ENCODE measurements at regions not wholly inside any gene's neighbourhood (a gene's known extent, or its start where the extent isn't known, plus 50 kb on each side); places are given as distances from the start of the nearest gene placed in this dataset.
"Not testable (repeated sequence)": the region's sequence is repeated elsewhere in the genome, so short reads cannot be mapped to it uniquely, and the experiment has no call there.

GRCh38 chr5:17056141-17056631 lies 120.1 kb upstream of the MYO10 start:
- Histone ChIP-seq H3K9me2 (replicated peaks; ENCODE audit: insufficient read depth, low read length) (no peaks in the 10 kb centered on the region), H3K4me1 (ENCODE audit: low read length) (no peaks in the 10 kb centered on the region), H3F3A (ENCODE audit: insufficient read depth, low read length) (no peaks in the 10 kb centered on the region), H3K79me2 (ENCODE audit: low read length) (no peaks in the 10 kb centered on the region), H3K9me3 (replicated peaks; ENCODE audit: insufficient read depth, low read length) (no peaks in the 10 kb centered on the region), H3K4me3 (ENCODE audit: low read length) (no peak overlapping the region), H3K27ac (ENCODE audit: low read length) (no peak overlapping the region), H3K4me2 (ENCODE audit: low read depth, low read length) (no peak overlapping the region), H3K27me3 (replicated peaks; ENCODE audit: insufficient read depth, low read length) (no peaks in the 10 kb centered on the region), H3K36me3 (replicated peaks; ENCODE audit: insufficient read depth, low read length) (no peaks in the 10 kb centered on the region), H2AFZ (ENCODE audit: low read length) (no peak overlapping the region), H3K9ac (ENCODE audit: low read length) (no peak overlapping the region), H4K20me1 (ENCODE audit: insufficient read depth, low read length) (no peaks in the 10 kb centered on the region)
- no peak for DNase-seq
- TF ChIP-seq EZH2 (optimal IDR thresholded peaks at IDR 0.05; ENCODE audit: low read depth, low read length) (no peak), EZH2phosphoT487 (IDR thresholded peaks at IDR 0.05; ENCODE audit: low read length) (no peak), CTCF (IDR thresholded peaks at IDR 0.05; ENCODE audit: low read length) (no peak)

- no peak overlapping the region for H3K4me2 ChIP-seq (ENCODE audit: low read depth, low read length)
Measured at GRCh38 chr5:17058438-17058837, 122.3 kb upstream of the MYO10 start.

GRCh38 chr5:17061973-17062470 lies 125.9 kb upstream of the MYO10 start:
- Histone ChIP-seq H4K20me1 (ENCODE audit: insufficient read depth, low read length) (no peaks in the 10 kb centered on the region), H3K4me2 (ENCODE audit: low read depth, low read length) (no peak overlapping the region), H3K4me1 (ENCODE audit: low read length) (no peaks in the 10 kb centered on the region), H3K36me3 (replicated peaks; ENCODE audit: insufficient read depth, low read length) (no peaks in the 10 kb centered on the region), H3K9ac (ENCODE audit: low read length) (no peak overlapping the region), H3K9me2 (replicated peaks; ENCODE audit: insufficient read depth, low read length) (no peaks in the 10 kb centered on the region), H3K27ac (ENCODE audit: low read length) (no peak overlapping the region), H3F3A (ENCODE audit: insufficient read depth, low read length) (no peaks in the 10 kb centered on the region), H2AFZ (ENCODE audit: low read length) (no peak overlapping the region), H3K27me3 (replicated peaks; ENCODE audit: insufficient read depth, low read length) (no peaks in the 10 kb centered on the region), H3K4me3 (ENCODE audit: low read length) (no peak overlapping the region), H3K79me2 (ENCODE audit: low read length) (no peaks in the 10 kb centered on the region), H3K9me3 (replicated peaks; ENCODE audit: insufficient read depth, low read length) (no peaks in the 10 kb centered on the region)
- DNase-seq = no peak
- TF ChIP-seq EZH2phosphoT487 (IDR thresholded peaks at IDR 0.05; ENCODE audit: low read length) = no peak
- TF ChIP-seq EZH2 (optimal IDR thresholded peaks at IDR 0.05; ENCODE audit: low read depth, low read length) = no peak
- no peak for TF ChIP-seq CTCF (IDR thresholded peaks at IDR 0.05; ENCODE audit: low read length)

More at GRCh38 chr5:17058438-17058837, 122.3 kb upstream of the MYO10 start:
- H3K27ac ChIP-seq (ENCODE audit: low read length) = no peak overlapping the region
- no peak overlapping the region for H2AFZ ChIP-seq (ENCODE audit: low read length)
- H3K4me1 ChIP-seq (ENCODE audit: low read length) = no peaks in the 10 kb centered on the region
- no peaks in the 10 kb centered on the region for H3F3A ChIP-seq (ENCODE audit: insufficient read depth, low read length)
- H3K9me2 ChIP-seq (replicated peaks; ENCODE audit: insufficient read depth, low read length) = no peaks in the 10 kb centered on the region
- no peaks in the 10 kb centered on the region for H3K9me3 ChIP-seq (replicated peaks; ENCODE audit: insufficient read depth, low read length)
- TF ChIP-seq CTCF (IDR thresholded peaks at IDR 0.05; ENCODE audit: low read length) = no peak
- no peak for TF ChIP-seq EZH2 (optimal IDR thresholded peaks at IDR 0.05; ENCODE audit: low read depth, low read length)
- TF ChIP-seq EZH2phosphoT487 (IDR thresholded peaks at IDR 0.05; ENCODE audit: low read length) = no peak
- H3K36me3 ChIP-seq (replicated peaks; ENCODE audit: insufficient read depth, low read length) = no peaks in the 10 kb centered on the region
- no peak overlapping the region for H3K9ac ChIP-seq (ENCODE audit: low read length)
- DNase-seq = no peak
- no peak overlapping the region for H3K4me3 ChIP-seq (ENCODE audit: low read length)
- H3K27me3 ChIP-seq (replicated peaks; ENCODE audit: insufficient read depth, low read length) = no peaks in the 10 kb centered on the region
- no peaks in the 10 kb centered on the region for H4K20me1 ChIP-seq (ENCODE audit: insufficient read depth, low read length)
- no peaks in the 10 kb centered on the region for H3K79me2 ChIP-seq (ENCODE audit: low read length)

GRCh38 chr5:17062741-17063140 lies 126.7 kb upstream of the MYO10 start:
- H3K4me2 ChIP-seq (ENCODE audit: low read depth, low read length); H3K9ac ChIP-seq (ENCODE audit: low read length); H3K4me1 ChIP-seq (ENCODE audit: low read length); H3K4me3 ChIP-seq (ENCODE audit: low read length); H3K27ac ChIP-seq (ENCODE audit: low read length); H2AFZ ChIP-seq (ENCODE audit: low read length); H4K20me1 ChIP-seq (ENCODE audit: insufficient read depth, low read length); H3K9me3 ChIP-seq (replicated peaks; ENCODE audit: insufficient read depth, low read length); H3K27me3 ChIP-seq (replicated peaks; ENCODE audit: insufficient read depth, low read length); DNase-seq; H3K36me3 ChIP-seq (replicated peaks; ENCODE audit: insufficient read depth, low read length); H3K9me2 ChIP-seq (replicated peaks; ENCODE audit: insufficient read depth, low read length); H3F3A ChIP-seq (ENCODE audit: insufficient read depth, low read length); H3K79me2 ChIP-seq (ENCODE audit: low read length): not testable (repeated sequence)
